ENCODE measurements at regions not wholly inside any gene's neighbourhood (a gene's known extent, or its start where the extent isn't known, plus 50 kb on each side); places are given as distances from the start of the nearest gene placed in this dataset.

DNA sequence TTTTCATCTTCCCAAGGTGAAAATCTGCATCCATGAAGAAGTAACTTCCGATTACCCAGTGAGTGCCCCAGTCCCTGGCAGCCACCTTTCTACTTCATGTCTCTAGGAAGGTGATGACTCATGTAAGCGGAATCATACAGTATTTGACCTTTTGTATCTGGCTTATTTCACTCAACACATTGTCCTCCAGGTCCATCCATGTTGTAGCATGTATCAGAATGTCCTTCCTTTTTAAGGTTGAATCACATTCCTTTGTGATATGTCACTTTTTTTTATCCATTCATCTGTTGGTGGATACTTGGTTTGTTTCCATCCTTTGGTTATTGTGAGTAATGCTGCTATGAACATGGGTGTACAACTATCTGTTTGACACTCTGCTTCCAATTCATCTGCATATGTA lies 176.3 kb upstream of the CDYL start:
- no peak for TF ChIP-seq POLR2A (IDR thresholded peaks at IDR 0.05)
- TF ChIP-seq, protein P1, sequence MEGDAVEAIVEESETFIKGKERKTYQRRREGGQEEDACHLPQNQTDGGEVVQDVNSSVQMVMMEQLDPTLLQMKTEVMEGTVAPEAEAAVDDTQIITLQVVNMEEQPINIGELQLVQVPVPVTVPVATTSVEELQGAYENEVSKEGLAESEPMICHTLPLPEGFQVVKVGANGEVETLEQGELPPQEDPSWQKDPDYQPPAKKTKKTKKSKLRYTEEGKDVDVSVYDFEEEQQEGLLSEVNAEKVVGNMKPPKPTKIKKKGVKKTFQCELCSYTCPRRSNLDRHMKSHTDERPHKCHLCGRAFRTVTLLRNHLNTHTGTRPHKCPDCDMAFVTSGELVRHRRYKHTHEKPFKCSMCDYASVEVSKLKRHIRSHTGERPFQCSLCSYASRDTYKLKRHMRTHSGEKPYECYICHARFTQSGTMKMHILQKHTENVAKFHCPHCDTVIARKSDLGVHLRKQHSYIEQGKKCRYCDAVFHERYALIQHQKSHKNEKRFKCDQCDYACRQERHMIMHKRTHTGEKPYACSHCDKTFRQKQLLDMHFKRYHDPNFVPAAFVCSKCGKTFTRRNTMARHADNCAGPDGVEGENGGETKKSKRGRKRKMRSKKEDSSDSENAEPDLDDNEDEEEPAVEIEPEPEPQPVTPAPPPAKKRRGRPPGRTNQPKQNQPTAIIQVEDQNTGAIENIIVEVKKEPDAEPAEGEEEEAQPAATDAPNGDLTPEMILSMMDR (IDR thresholded peaks at IDR 0.05 in 8 of 11, conservative IDR thresholded peaks at IDR 0.05 in 3 of 11), result no peak
- no peak for TF ChIP-seq POLR2AphosphoS5 (IDR thresholded peaks at IDR 0.05)
- intact Hi-C loops (cut with DNase I; ENCODE audit: low total_unique reads), result no loop called here
- H3K4me1 ChIP-seq, result no peaks in the 10 kb centered on the region
- no peaks in the 10 kb centered on the region for H3K36me3 ChIP-seq
- no peak overlapping the region for H3K27ac ChIP-seq
- no peak overlapping the region for H3K4me3 ChIP-seq
- DNase-seq, result no peak
- no peaks in the 10 kb centered on the region for H3K9me3 ChIP-seq
- no peaks in the 10 kb centered on the region for H3K27me3 ChIP-seq (replicated peaks in 1 of 7)
- WGBS, 5 donors, result 93 to 99% (median 97%) methylated on average over 2 of the region's 2 CpGs

DNA sequence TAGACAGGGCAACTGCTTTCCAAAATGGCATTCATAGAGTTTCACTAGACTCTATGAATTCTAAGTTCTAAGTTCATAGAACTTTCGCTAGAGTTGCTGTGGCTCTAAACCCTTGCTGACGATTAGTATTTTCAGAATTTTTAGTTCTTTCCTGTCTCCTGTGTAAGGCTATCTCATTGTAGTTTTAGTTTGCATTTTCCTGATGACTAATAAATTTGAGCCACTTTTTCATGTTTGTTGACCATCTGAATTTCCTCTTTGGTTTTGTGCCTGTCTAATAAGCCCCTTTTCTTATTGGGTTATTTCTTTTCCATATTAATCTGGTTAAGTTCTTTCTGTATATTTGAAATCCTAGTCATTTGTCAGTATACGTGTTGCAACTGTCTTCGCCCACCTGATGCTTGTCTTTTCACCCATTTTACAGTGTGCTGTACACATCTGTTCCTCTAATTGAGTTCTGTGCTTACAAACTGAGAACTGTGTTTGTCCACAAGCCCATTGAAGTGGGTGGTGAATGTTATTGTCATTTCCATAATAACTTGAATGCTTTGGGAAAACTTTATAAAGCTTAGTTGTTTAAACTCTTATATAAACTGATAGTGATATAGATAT lies 177.7 kb upstream of the CDYL start:
- no peaks in the 10 kb centered on the region for H3K4me1 ChIP-seq
- no peaks in the 10 kb centered on the region for H3K36me3 ChIP-seq
- no peaks in the 10 kb centered on the region for H3K27me3 ChIP-seq (replicated peaks in 1 of 7)
- H3K27ac ChIP-seq, result no peak overlapping the region
- TF ChIP-seq, protein P1 (IDR thresholded peaks at IDR 0.05 in 8 of 11, conservative IDR thresholded peaks at IDR 0.05 in 3 of 11), result no peak
- TF ChIP-seq POLR2A (IDR thresholded peaks at IDR 0.05) (no peak), POLR2AphosphoS5 (IDR thresholded peaks at IDR 0.05) (no peak)
- H3K4me3 ChIP-seq, result no peak overlapping the region
- H3K9me3 ChIP-seq, result no peaks in the 10 kb centered on the region
- DNase-seq, result no peak
- 90 to 96% (median 92%) methylated on average over 4 of the region's 4 CpGs for whole genome bisulfite sequencing, 5 donors
- intact Hi-C loops (cut with DNase I; ENCODE audit: low total_unique reads), result no loop called here

DNA sequence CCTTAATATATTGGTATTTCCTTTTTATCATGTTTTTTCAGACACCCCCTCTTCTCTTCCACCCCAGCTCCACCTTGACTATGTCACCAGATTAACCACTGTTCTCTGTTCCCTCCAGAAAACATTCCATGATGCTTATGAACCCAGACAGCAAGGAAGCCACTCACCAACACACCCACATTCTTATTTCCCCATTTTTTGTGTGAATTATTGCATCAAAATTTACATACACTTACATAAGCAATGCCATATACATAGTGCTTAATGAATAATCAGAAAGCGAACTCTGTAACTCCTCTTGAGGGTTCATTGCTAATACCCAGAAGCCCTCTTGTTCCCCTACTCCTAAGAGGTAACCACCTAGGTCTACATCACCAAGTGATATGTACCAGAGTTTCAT lies 182.3 kb upstream of the CDYL start:
- Histone ChIP-seq H3K9me3 (no peaks in the 10 kb centered on the region), H3K4me1 (no peaks in the 10 kb centered on the region), H3K27me3 (replicated peaks in 1 of 7) (no peaks in the 10 kb centered on the region), H3K36me3 (no peaks in the 10 kb centered on the region), H3K27ac (no peak overlapping the region), H3K4me3 (no peak overlapping the region)
- WGBS, 5 donors, result 81 to 92% (median 89%) methylated on average over 1 of the region's 1 CpG
- DNase-seq, result no peak
- TF ChIP-seq POLR2AphosphoS5 (IDR thresholded peaks at IDR 0.05), result no peak
- TF ChIP-seq, protein P1 (IDR thresholded peaks at IDR 0.05 in 8 of 11, conservative IDR thresholded peaks at IDR 0.05 in 3 of 11), result no peak
- no peak for TF ChIP-seq POLR2A (IDR thresholded peaks at IDR 0.05)
- intact Hi-C loops (cut with DNase I; ENCODE audit: low total_unique reads), result no loop called here

DNA sequence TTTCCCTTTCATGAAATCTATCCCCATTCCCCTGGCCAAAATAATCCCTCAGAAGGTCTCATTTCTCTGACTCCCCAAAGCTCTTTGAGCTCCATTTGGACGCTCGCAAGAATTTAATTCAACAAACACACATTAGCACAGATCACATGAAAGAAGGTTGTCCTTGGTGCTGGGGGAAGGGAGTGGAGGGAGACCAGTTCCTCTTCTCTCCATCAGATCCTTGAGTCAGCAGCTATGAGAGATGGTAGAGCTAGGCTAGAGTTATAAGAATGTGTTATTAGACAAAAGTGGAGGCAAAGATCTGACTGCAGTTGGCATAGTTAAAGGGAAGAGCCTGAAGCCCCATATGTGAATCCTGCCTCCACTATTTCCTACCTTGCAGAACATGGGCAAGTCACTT lies 184.2 kb upstream of the CDYL start:
- DNase-seq, result no peak
- Histone ChIP-seq H3K36me3 (no peaks in the 10 kb centered on the region), H3K9me3 (no peaks in the 10 kb centered on the region), H3K4me1 (no peaks in the 10 kb centered on the region), H3K27ac (no peak overlapping the region), H3K4me3 (no peak overlapping the region), H3K27me3 (replicated peaks in 1 of 7) (no peaks in the 10 kb centered on the region)
- TF ChIP-seq POLR2AphosphoS5 (IDR thresholded peaks at IDR 0.05) (no peak), POLR2A (IDR thresholded peaks at IDR 0.05) (no peak)
- TF ChIP-seq, protein P1 (IDR thresholded peaks at IDR 0.05 in 8 of 11, conservative IDR thresholded peaks at IDR 0.05 in 3 of 11), result no peak
- 88 to 95% (median 89%) methylated on average over 2 of the region's 2 CpGs for WGBS, 5 donors
- intact Hi-C loops (cut with DNase I; ENCODE audit: low total_unique reads), result no loop called here

Data from spleen (tissue), 11 donors.